GM18499 (cell line): ENCODE measurements at regions not wholly inside any gene's neighbourhood (a gene's known extent, or its start where the extent isn't known, plus 50 kb on each side); places are given as distances from the start of the nearest gene placed in this dataset.
"Not testable (repeated sequence)": the region's sequence is repeated elsewhere in the genome, so short reads cannot be mapped to it uniquely, and the experiment has no call there.

ENCODE experiments used
- ATAC-seq: cut with Tn5 transposase; IDR thresholded peaks from one replicate; pipeline ENCODE4 v1.9.1; 2021; ENCODE audit warnings: moderate number of reproducible peaks; ENCODE audit not compliant: insufficient read depth, unreplicated experiment

- no peak for ATAC-seq
These were observed 169.3 kb upstream of the CAND1 start for GRCh38 chr12:67099858-67100257.

DNA sequence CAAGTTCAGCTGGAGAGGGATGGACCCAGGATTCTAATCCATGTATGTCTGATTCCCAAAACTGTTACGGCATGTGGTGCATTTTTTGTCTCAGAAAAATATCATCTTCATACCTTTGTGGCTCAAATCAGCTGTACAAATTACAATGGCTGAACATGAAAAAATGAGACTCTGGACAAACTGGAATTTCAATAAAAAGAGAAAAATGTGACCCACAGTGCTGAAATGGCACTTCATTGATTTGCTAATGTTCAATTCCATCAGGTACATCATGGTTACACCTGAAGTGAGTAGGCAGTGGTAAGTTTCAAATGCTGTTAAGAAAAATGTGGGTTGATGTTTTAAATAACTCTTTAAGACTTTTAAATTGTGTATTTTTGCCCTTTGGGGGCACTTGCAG, 165.6 kb upstream of the CAND1 start:
- ATAC-seq: no peak

GRCh38 chr12:67107235-67107634, 161.9 kb upstream of the CAND1 start:
- ATAC-seq: no peak

- ATAC-seq: no peak
These were observed 161.3 kb upstream of the CAND1 start for GRCh38 chr12:67107751-67108269.

DNA sequence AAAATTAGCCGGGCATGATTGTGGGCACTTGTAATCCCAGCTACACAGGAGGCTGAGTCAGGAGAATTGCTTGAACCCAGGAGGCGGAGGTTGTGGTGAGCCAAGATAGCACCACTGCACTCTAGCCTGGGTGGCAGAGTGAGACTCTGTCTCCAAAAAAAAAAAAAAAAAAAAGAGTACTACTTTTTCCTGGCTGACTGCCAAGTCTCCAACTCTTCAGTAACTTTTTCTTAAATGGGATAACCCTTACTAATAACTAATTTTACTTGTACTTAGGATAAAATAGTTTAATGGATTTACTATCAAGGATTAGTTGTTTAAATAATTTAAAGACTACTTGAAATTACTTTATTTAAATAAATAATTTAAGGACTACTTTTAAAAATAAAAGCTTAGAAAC, 158.8 kb upstream of the CAND1 start:
- not testable (repeated sequence) for ATAC-seq

DNA sequence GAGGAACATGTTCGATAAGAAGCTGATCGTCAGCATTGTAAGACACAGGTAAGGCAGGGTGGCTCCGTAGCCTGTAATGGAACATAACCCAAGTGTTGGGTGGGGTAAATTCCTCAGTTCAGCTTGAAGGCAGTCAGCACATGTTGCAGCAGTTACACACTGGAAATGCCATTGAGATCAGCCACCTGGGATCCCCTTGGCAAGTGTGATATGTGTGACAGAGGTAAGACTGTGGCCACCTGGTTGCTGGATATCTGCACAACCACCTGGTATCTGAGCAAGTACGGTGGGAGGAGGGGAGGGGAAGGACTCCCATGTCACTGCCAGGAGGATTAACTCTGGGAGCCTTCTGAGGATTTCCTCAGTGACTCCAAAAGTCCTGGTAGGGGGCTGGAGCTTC, 158.0 kb upstream of the CAND1 start:
- no peak for ATAC-seq

DNA sequence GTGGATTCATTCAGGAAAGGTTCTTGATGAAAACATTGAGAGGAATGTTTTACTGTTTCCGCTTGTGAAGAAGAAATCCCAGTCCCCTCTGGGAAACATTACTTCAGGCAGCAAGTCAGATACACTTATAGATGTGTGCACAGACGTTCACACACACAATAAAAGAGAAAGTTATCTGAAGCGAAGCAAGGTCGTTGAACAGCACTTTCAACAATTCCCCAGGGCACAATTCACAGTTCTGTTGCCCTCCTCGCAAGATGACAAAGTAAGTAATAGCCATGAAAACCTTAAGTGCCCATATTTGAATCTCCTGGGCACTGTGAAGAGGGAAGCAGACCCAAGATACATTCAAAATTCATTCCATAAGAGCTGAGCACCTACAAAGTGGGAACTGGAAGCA, 156.6 kb upstream of the CAND1 start:
- ATAC-seq: no peak

DNA sequence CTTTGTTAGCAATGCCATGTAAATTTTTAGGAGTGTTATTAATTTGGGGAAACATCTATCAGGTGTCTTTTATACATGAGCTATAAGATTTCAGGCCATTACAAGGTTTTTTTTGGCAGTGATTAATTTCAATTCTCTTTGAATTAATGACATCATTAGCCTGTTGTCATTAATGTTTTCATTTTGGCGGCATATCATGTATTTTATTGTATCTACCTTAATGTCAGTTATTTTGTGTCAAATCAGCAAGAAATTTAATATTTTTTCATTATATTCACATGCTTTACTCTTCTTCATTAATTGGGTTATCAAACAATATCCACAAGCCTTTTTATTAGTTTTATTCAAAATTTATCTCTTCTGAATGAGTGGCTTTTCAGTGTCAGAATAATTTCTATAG, 153.0 kb upstream of the CAND1 start:
- ATAC-seq: no peak

DNA sequence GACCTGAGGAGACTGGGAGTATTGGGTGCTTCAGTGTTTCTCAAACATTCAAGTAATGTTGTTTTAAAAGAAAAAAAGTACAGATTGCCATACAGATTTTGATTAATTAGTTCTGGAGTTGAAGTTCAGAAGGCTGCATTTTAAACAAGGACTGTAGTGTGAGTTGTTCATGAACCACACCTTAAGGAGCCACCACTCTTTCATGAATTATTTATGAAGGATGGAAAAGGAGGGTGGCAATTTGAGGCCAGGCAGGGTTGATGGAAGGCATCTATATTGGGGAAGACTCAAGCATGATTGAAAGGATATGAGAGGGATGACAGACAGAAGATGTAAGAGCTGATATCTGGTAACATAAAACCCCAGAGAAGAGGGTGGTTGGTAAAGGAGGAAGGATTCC, 146.6 kb upstream of the CAND1 start:
- no peak for ATAC-seq

GRCh38 chr12:67137256-67137655, 131.9 kb upstream of the CAND1 start:
- ATAC-seq: no peak

DNA sequence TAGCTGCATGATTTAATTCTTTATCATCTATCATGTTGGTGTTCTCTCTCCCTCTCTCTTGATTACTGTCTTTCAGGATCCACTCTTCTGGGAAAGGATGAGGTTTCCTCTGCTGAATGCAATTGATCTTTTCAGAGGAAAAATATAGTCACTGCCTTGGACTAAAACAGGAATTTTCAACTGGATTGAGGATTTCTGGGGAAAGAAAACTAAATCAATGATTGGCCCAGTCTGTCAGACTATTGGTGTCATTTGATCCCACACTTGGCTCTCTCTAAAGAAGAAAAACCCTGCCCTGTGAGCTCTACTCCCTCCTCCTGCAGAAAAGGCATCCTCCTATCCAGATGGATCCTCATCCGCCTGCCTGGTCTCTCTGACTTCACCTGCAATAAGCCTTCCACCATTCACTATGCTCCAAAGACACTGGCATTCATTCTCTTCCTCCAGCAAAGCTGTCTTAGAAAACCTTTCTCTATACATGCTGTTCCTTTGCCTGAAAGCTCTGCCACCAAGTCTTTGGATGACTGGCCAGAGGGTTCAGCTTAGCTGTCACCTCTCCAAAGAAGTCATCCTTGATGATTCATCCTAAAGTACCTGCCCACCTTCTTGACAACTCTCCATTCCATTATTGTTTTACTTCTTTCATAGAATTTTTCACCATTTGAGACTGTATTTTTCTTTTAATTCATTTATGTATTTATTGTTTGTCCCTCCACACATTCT, 127.7 kb upstream of the CAND1 start:
- no peak for ATAC-seq

DNA sequence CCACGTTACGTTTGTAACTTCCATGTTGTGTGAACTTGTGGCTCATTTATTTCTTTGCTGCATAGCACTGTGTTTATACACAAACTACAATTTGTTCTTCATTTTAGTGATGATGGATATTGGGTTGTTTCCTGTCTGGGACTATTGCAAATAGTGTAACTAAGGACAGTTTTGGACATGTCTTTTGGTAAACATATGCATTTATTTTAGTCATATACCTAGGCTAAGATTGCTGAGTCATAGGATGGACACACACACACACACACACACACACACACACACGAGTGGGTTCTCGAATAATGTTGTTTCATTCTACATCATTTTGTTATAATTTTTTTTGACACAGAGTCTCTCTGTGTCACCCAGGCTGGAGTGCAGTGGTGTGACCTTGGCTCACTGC, 123.5 kb upstream of the CAND1 start:
- no peak for ATAC-seq

- ATAC-seq: no peak
These were observed 122.1 kb upstream of the CAND1 start for GRCh38 chr12:67147030-67147429.

DNA sequence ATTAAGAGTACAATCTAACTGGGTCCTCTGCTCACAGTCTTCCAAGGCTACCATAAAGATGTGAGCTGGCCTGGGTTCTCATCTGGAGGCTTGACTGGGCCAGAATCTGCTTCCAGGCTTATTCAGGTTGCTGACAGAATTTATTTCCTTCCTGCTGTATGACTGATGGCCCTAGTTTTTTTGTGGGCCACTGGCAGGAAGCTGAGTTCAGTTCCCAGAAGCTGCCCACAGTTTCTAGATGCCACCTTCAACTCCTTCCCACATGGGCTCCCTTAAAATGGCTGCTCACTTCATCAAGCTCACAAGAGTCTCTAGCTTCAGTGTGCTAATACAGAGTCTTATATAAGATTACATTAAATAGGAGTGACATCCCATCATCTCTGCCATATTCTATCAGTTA, 121.7 kb upstream of the CAND1 start:
- no peak for ATAC-seq

DNA sequence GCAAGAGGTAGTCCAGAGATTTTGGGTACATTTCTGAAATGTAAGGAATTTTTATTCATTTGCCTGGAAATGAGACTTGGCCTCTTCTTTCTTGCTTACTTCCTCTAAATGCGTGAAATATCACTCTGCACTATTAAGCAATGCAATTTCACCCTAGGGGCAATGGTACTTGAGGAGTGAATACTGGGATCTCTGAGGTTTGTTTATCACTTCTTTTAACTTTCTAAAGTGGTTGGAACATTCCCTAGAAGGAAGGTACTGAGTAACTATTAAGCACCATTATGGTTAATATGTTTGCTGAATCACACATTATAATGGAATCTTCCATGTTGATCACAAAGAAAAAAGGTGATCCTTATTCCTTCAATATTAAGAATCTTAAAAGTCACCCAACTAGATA, 120.9 kb upstream of the CAND1 start:
- no peak for ATAC-seq

DNA sequence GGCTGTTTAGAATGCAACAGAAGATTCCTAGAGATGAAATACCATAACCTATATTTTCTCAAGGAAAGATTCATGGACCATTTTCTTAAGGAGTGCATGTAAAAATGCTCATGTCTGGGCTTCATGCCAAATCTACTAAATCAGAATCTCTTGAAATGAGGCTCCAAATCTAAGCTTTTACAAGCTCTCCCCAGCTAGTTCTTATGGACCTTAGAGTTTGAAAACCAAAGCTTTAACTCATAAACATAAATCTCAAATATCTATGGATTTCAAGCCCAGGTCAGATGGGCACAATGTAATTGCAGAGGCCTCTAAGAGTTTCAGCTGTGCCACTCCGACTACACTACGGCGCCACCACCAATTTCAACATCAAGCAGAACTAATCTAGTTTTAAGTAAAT, 117.3 kb upstream of the CAND1 start:
- no peak for ATAC-seq

GRCh38 chr12:67152451-67152850, 116.7 kb upstream of the CAND1 start:
- no peak for ATAC-seq

- no peak for ATAC-seq
These were observed 114.3 kb upstream of the CAND1 start for GRCh38 chr12:67154901-67155300.

GRCh38 chr12:67155863-67156262, 113.3 kb upstream of the CAND1 start:
- no peak for ATAC-seq

- ATAC-seq: no peak
These were observed 107.7 kb upstream of the CAND1 start for GRCh38 chr12:67161322-67161918.

DNA sequence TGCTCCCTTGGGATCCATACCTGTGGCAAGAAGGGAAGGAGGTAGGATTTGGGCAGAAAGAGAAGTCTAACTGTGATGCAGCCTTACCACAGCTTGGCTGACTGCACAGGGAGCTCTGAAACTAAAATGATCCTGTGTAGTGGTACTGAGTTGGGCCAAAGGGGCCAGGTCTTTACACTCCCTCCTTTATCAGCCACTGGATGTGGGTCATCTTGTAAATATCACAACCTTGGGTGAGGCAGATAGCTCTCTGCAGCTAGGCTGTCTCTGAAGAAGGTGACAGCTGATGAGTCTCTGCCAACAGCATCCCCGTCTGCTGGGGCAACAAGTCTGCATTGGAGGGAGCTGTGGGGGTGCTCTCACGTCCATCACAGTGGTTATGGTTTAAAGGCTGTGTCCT, 95.9 kb upstream of the CAND1 start:
- ATAC-seq: no peak

DNA sequence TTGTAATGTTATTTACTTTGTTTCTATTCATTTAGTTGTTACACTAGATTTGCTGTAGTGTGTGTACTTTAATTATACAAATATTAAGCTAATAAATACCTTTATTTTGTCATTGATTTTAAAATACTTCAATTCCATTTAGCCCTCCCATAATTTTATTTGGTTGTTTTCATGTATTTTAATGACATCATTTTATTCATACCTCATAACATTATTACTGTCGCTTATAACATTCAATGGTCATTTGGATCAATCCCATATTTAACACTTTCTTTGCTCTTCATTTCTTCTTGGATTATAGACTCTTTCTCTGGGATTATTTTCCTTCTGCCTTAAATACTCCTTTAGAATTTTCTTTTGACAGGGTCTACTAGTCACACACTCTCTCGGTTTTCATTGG, 86.6 kb upstream of the CAND1 start:
- ATAC-seq: no peak
